Keratinocyte (primary cell): ENCODE measurements at regions not wholly inside any gene's neighbourhood (a gene's known extent, or its start where the extent isn't known, plus 50 kb on each side); places are given as distances from the start of the nearest gene placed in this dataset.

ENCODE experiments used
- DNase-seq: peaks from one replicate; pipeline ENCODE4 v3.0.0-alpha.2; 2011; ENCODE audit warnings: low read depth, missing footprints, low spot score
- FAIRE-seq: peaks from 2 replicates; lab custom pipeline; 2011; peaks lifted over from hg19 to GRCh38; lab: Jason Lieb, UNC
- H2AFZ ChIP-seq: 2 replicates; pipeline ENCODE4 v1.6.0; 2012; ENCODE audit warnings: low read length, control low read depth, inconsistent platforms; ENCODE audit not compliant: control insufficient read depth
- H3K27ac ChIP-seq: 2 replicates; pipeline ENCODE4 v1.5.1; 2011; ENCODE audit warnings: low read length; ENCODE audit not compliant: control insufficient read depth, insufficient read depth
- H3K27me3 ChIP-seq: 3 replicates; pipeline ENCODE4 v1.6.0; 2011; ENCODE audit warnings: low read length; ENCODE audit not compliant: control insufficient read depth, insufficient read depth; ENCODE audit errors: extremely low read depth
- H3K36me3 ChIP-seq, 2 experiments: 2 replicates in 1 of 2; 3 replicates in 1 of 2; pipeline ENCODE4 v1.5.1; 2011; ENCODE audit warnings: low read length in 2 of 2, mild to moderate bottlenecking in 1 of 2; ENCODE audit not compliant: control insufficient read depth in 2 of 2, insufficient read depth in 2 of 2; ENCODE audit errors: extremely low read depth in 1 of 2
- H3K4me1 ChIP-seq: 3 replicates; pipeline ENCODE4 v1.5.1; 2011; ENCODE audit warnings: low read length; ENCODE audit not compliant: control insufficient read depth, insufficient read depth; ENCODE audit errors: extremely low read depth
- H3K4me2 ChIP-seq: 3 replicates; pipeline ENCODE4 v1.6.0; 2011; ENCODE audit warnings: low read depth, low read length; ENCODE audit not compliant: control insufficient read depth, insufficient read depth; ENCODE audit errors: extremely low read depth
- H3K4me3 ChIP-seq, 3 experiments: fragments of 200-600 bp in 1 of 3; sonication (generic) in 1 of 3; 2 replicates in 2 of 3; 3 replicates in 1 of 3; pipeline ENCODE4 v1.5.1; 2011 to 2016; ENCODE audit warnings: low read length in 3 of 3, mild to moderate bottlenecking in 3 of 3, control low read depth in 2 of 3, inconsistent platforms in 1 of 3, low read depth in 1 of 3, mixed read lengths in 1 of 3, mixed run types in 1 of 3, moderate library complexity in 1 of 3; ENCODE audit not compliant: control insufficient read depth in 2 of 3, insufficient read depth in 2 of 3; ENCODE audit errors: extremely low read depth in 1 of 3
- H3K79me2 ChIP-seq: 2 replicates; pipeline ENCODE4 v1.6.0; 2012; ENCODE audit warnings: low read length; ENCODE audit not compliant: control insufficient read depth, insufficient read depth
- H3K9ac ChIP-seq: 3 replicates; pipeline ENCODE4 v1.6.0; 2011; ENCODE audit warnings: low read length; ENCODE audit not compliant: control insufficient read depth, insufficient read depth; ENCODE audit errors: extremely low read depth
- H3K9me1 ChIP-seq: 3 replicates; pipeline ENCODE4 v1.6.0; 2011; ENCODE audit warnings: low read length; ENCODE audit not compliant: control insufficient read depth, insufficient read depth; ENCODE audit errors: extremely low read depth
- H3K9me3 ChIP-seq: 2 replicates; pipeline ENCODE4 v1.5.1; 2012; ENCODE audit warnings: low read depth, low read length; ENCODE audit not compliant: control insufficient read depth
- H4K20me1 ChIP-seq: 3 replicates; pipeline ENCODE4 v1.6.0; 2011; ENCODE audit warnings: low read length; ENCODE audit not compliant: control insufficient read depth, insufficient read depth; ENCODE audit errors: extremely low read depth
- CTCF ChIP-seq, 3 experiments: IDR thresholded peaks in 1 of 3; conservative IDR thresholded peaks in 1 of 3; optimal IDR thresholded peaks in 1 of 3; 2 replicates in 2 of 3; 3 replicates in 1 of 3; pipeline versions ENCODE3 to v1.5.1; 2011; ENCODE audit warnings: low read length in 3 of 3, mild to moderate bottlenecking in 3 of 3, moderate library complexity in 2 of 3, control low read depth in 1 of 3, inconsistent platforms in 1 of 3; ENCODE audit not compliant: insufficient read depth in 2 of 3; ENCODE audit errors: extremely low read depth in 1 of 3
- EZH2 ChIP-seq: IDR thresholded peaks from one replicate; pipeline ENCODE4 v1.6.1; 2012; ENCODE audit warnings: inconsistent platforms, mild to moderate bottlenecking, low read length, moderate library complexity
- dilution Hi-C: fragments of 300-500 bp; cut with MboI; formaldehyde crosslinking; loops from one replicate; pipeline ENCODE4 v1.7.0; 2020; ENCODE audit warnings: low sequenced_read_pairs; ENCODE audit not compliant: extremely low pct_ligation_motif_present

GRCh38 chr3:80676866-80677265, 909.1 kb upstream of the ROBO1 start:
- Histone ChIP-seq H3K4me2 (no peak overlapping the region), H3K36me3 (no peaks in the 10 kb centered on the region), H3K4me1 (no peaks in the 10 kb centered on the region), H3K9me3 (no peaks in the 10 kb centered on the region), H3K27me3 (no peaks in the 10 kb centered on the region), H2AFZ (no peak overlapping the region), H3K4me3 (no peak overlapping the region), H3K27ac (no peak overlapping the region), H4K20me1 (no peaks in the 10 kb centered on the region), H3K79me2 (no peaks in the 10 kb centered on the region), H3K9me1 (no peaks in the 10 kb centered on the region), H3K9ac (no peak overlapping the region)
- no peak for FAIRE-seq
- dilution Hi-C loops = no loop called here
- no peak for DNase-seq
- TF ChIP-seq EZH2 = no peak
- no peak for TF ChIP-seq CTCF (optimal IDR thresholded peaks at IDR 0.05 in 1 of 3, IDR thresholded peaks at IDR 0.05 in 1 of 3, conservative IDR thresholded peaks at IDR 0.05 in 1 of 3; ENCODE audit: extremely low read depth in 1 of 3, insufficient read depth in 2 of 3, low read length in 3 of 3)

GRCh38 chr3:80676261-80676660, 908.5 kb upstream of the ROBO1 start:
- Histone ChIP-seq H3K9me1 (no peaks in the 10 kb centered on the region), H4K20me1 (no peaks in the 10 kb centered on the region), H3K27ac (no peak overlapping the region), H3K9ac (no peak overlapping the region), H3K36me3 (no peaks in the 10 kb centered on the region), H2AFZ (no peak overlapping the region), H3K4me3 (no peak overlapping the region), H3K27me3 (no peaks in the 10 kb centered on the region), H3K4me1 (no peaks in the 10 kb centered on the region), H3K9me3 (no peaks in the 10 kb centered on the region), H3K4me2 (no peak overlapping the region), H3K79me2 (no peaks in the 10 kb centered on the region)
- TF ChIP-seq CTCF (optimal IDR thresholded peaks at IDR 0.05 in 1 of 3, IDR thresholded peaks at IDR 0.05 in 1 of 3, conservative IDR thresholded peaks at IDR 0.05 in 1 of 3; ENCODE audit: extremely low read depth in 1 of 3, insufficient read depth in 2 of 3, low read length in 3 of 3) = no peak
- TF ChIP-seq EZH2 = no peak
- FAIRE-seq (no peak), DNase-seq (no peak)
- dilution Hi-C loops = no loop called here
